Inflammatory macrophage treated with lipopolysaccharide for 4 hours (primary cell): ENCODE measurements at regions not wholly inside any gene's neighbourhood (a gene's known extent, or its start where the extent isn't known, plus 50 kb on each side); places are given as distances from the start of the nearest gene placed in this dataset.
A peak's percentile ranks its signal among the peaks of the same experiment; 100 is the strongest.
"Not testable (repeated sequence)": the region's sequence is repeated elsewhere in the genome, so short reads cannot be mapped to it uniquely, and the experiment has no call there.

Source experiments
- DNase-seq: peaks from one replicate; pipeline ENCODE4 v3.0.0-alpha.2; 2020

DNA sequence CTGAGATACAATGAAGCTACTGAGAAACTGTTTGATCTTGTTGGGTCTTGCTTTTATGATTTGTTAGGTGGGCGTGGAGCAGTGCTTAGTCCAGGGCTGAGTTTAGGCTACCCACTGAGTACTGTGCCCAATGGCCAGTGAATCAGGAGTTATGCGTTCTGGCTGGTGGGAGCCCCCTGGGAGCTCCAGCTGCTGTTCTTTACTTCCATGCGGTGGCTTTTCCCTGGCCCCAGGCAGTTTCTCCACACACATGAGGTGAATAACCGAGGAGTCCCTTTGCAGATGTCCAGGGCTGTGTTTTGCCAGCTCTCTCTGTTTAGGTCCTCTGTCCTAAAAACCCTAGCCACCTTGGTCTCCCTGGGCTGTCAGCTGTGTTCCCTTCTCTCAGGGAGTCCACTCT is 106.5 kb downstream of the KLF13 start:
- no peak for DNase-seq

DNA sequence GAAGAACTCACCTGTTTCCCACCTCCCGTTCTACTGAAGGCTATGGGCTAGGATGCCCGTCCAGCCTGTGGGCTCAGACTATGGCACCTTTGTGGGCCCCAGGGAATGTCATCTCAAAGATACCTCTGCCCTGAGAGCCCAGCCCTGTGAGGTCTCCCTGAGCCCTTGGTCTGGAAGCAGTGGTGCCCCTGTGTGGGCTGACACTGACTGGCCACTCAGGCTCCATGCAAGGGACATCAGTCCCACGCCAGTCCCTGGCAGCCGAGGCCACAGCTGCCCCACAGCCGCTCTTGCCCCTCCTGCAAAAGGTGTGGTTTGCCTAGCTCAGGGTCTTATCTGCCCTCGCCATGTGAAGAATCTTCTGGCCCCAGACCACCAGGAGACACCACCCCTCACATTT is 106.9 kb downstream of the KLF13 start:
- DNase-seq = no peak

DNA sequence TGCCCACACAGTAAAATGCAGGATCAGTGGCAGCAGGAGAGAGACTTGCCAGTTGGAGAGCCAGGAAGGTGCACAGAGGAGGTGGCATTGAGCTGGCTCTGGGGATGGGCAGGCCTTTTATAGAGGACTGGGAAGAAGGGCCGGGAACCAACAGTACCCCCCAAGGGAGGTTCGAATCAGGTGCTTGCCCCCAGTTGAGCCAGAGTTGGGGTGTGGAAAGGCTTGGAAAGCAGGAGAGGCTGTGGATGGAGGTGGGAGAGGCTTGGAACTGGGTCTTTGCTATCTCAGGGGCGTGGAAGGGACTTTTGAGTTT is 107.6 kb downstream of the KLF13 start:
- DNase-seq = no peak

DNA sequence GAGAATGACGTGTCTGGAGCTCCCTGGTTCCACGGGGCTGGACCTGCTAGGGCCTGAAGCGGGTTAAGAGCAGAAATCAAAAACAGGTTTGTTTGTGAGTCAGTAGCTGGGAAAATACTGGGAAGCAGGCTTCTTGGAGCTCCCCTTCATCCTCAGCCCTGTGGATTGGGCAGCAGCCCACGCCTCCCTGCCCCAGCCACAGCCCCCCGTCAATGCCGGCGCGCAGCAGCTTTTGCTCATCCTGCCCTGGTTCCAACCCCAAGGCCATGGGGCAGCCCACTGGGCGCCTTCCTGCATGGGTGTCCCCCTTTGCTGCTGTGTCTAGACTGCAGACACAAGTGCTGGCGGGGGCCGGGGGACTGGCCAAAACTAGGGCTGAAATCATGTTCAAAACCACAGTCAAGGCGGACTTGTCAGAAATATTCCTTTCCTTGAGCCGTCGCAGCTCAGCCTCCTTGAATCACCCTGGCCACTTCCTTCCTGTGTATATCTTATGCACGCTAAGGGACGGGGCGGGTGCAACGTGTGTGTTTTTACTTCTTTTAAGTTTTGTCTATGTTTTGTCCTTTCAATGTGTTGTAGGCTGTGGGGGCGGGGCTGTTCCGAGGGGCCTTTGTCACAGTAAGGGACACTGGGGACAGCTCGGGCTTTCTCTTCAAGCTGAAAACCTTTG is 108.1 kb downstream of the KLF13 start:
- DNase-seq = peak; percentile 93

DNA sequence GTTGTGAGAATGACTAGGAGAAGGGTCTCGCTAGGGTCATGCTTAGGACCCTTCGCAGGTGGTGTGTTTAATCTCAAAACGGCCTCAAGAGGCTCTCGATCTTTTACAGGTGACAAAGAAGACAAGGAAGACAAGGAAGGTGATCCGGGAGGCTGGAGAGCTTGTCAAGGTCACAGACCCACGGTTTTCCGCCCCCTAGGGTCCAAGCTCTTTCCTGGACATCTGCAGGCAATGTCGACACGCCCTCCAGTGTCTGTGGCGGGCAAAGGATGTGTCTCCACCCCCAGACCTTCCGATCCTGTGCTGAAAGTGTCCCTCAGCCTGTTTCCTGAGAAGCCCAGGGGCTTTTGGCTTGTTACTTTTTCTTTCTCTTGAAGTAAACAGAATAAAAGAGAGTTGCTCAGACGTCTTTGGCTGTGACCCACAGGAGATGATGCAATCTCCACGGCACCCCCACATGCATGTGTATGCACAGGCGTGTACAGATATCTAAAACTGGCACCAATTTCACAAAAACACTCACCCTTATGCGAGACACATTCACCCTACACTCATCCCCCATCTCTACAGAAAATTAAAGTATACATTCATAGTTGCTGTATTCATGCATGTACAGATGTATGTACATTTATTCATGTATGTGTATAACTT is 108.8 kb downstream of the KLF13 start:
- peak; percentile 81 for DNase-seq

DNA sequence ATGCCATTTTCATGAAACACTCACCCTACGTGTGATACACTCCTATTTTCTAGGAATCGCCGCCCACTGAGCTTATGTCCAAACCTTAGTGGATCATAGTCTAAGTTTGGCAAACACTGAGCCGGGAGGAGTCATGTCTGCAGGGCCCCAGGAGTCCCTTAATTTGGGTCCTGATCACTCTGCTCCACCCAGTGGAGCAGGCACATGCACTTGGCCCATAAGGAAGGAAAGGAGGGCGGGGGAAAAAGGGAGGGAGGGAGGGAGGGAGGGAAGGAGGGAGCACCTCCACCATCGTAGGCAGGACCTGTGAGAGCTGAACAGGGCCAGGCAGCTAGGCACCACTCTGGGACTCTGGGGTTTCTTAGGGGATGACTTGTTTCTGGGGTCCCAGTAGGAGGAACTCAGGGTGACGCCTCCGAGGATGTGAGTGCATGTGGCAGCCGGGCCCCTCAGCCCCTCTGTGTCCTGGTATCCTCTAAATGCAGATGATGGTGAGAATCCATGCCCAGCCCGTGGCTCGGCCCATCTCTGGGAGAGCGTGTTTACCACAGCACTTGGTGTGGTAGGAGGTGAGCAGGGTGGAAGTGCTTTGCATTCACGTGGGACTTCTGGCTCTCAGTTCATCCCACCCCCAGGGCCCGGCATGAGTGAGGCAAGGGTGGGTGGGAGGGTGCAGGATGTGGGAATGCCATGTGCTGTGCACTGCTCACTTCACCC is 109.4 kb downstream of the KLF13 start:
- peak; percentile 71 for DNase-seq

DNA sequence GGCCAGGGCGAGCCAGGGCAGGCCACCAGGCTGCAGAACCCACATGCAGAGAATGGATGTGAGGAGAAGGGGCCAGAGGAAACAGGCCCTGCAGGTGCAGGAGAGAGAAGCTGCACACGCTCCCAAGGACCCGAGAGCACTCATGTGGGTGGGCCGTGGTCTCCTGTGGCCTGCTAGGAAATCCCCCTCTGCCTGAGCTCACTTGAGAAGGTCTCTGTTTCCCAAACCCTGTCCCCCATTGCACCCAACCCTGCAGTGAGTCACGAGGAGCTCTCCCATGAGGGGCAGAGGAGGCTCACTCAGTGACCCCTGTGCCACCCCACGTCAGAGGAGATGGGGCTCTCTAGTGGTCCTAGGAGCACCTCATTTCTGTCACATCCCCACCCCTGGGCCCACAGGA is 111.1 kb downstream of the KLF13 start:
- no peak for DNase-seq

DNA sequence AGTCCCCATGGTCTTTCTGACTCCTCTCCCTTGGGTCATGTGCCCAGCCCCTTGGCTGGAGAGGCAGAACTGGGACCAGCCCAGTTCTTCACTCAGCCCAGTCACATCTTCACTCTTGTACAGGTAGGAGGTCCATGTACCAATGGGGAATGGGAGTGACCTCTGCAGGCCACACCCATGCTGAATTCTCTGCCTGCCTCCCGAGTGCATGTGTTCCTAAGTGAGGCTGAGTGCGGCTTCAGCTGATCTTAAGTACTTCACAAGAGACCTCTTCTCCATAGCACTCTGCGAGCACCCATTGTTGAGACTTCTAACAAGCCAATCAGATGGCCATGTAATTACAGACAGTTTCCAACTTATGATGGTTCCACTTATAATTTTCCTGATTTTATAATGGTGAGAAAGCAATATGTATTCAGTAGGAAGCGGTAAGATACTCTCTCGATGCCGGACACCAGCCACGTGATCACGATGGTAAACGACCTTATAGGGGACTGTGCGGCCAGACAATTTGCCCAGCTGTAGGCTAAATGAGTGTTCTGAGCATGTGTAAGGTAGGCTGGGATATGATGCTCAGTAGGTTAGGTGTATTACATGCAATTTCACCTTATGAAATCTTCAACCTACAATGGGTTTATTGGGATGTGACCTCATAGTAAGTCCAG is 112.1 kb downstream of the KLF13 start:
- DNase-seq = no peak

DNA sequence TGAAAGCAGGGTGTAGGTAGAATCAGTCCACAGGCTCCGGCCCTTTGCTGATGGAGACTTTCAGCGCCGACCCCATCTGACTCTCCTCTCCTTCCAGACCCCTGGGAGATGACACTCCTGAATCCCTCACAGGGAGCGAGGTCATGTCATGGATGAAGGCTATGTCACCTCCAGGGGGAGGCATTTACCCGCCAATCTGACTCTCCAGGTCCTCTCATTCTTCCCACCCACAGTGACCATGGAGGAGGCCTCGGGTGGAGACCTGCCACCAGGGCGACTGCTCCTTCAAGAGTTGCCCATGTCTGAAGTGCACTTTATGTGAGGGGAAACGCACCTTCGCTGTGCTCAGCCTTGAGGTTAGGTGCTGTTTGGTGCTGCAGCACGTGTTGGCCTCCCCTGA is 112.7 kb downstream of the KLF13 start:
- DNase-seq = peak; percentile 66

DNA sequence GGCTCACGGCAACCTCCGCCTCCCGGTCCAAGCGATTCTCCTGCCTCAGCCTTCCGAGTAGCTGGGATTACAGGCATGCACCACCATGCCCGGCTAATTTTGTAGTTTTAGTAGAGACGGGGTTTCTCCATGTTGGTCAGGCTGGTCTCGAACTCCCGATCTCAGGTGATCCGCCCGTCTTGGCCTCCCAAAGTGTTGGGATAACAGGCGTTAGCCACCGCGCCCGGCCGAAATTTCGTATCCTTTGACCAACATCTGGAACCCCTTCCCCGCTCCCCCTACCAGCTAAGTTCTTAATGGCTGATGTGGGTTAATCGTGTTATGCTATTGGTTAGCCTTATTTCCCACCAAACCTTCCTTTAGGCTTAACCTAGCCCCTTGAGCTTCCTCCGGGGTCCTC is 113.6 kb downstream of the KLF13 start:
- DNase-seq = not testable (repeated sequence)

DNA sequence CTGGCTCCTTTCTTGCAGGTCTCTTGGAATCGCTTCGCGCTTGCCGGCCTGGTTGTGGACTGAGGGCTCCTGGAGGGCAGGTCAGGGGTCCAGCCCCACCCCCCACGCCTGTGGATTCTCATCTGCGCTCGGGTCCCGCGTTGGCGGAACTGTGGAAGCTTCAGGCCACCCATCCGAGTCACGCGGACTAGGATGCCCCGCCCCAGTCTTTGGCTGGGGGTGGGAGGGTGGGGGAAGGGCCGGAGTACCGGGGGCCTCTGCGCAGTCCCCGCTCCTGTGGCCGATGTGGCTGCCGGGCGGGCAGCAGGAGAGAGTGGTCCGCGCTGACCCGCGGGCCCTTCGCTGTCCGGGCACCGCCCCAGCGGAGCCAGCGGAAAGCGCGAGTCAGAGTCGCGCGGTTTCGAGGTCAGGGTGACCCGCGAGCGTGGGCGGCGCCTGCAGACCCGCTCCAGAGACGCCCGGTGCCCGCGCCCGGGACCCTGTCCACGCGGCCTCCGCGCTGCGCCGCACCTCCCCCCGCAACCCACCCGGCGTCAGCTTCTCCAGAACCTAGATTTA is 114.2 kb downstream of the KLF13 start:
- DNase-seq = peak; percentile 82

DNA sequence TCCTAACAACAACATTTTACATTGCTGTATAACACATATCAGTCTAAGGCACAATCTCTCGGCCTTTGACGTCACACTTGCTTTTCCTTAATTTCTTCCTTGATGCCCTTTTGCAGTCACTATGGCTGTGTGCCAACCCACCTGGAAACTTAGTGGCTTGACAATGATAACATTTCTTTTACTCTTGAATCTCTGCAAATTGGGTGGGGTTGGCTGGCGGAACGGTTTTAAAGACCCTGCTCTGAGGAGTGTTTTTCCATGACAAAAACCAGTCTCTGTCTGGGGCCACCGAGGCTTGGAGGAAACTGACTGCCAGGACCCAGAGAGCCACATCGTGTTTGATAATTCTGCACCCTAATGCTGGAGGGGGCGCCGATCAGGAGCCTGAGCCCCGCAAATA is 115.6 kb downstream of the KLF13 start:
- DNase-seq = no peak

DNA sequence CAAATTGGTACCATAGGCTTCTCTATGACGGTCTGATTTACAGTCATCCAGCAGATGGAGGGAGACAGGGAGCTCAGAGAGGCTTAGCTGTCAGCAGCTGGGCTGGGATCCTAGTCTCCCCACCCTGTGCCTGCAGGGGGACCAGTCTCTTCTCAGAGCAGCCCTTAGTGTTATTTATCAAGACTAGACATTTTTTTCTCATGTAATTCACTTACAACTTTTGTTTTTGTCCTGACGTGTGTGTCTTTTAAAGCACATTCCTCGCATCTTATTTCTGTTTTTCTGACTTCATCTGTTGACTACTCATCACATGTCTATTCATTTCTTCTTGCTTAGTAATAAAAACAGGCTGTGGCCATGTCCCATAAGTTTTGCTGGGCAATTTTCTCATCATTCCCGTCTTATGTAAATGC is 116.1 kb downstream of the KLF13 start:
- peak; percentile 88 for DNase-seq

DNA sequence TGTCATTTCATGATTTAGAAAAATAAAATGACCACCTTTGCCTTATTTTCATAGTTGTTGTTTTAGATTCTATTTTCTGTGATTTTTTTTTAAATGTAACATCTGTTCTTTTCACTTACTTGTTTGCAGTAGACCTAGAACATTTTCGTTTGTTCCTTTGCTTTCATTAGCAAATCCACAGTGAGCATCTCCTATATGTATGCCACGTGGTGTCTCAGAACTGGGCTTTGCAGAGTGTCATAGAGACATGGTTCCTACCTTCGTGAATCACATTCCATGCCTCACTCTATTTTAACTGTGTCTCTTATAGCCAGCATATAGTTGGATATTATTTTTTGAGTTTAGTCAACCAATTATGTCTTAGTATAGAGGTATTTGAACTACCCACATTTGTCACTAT is 118.2 kb downstream of the KLF13 start:
- no peak for DNase-seq

DNA sequence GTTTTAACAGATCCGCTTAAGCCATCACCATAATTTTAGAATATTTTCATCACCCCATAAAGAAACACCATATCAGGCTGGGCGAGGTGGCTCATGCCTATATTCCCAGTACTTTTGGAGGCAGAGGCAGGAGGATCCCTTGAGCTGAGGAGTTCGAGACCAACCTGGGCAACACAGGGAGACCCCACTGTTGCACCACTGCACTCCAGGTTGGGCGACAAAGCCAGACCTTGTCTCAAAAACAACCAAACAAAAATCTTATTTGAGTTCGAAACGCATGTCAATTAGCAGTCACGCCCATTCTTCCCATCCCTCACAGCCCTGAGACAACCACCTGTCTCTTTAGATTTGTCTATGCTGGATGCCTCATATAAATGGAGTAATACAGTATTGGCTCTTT is 119.9 kb downstream of the KLF13 start:
- no peak for DNase-seq

DNA sequence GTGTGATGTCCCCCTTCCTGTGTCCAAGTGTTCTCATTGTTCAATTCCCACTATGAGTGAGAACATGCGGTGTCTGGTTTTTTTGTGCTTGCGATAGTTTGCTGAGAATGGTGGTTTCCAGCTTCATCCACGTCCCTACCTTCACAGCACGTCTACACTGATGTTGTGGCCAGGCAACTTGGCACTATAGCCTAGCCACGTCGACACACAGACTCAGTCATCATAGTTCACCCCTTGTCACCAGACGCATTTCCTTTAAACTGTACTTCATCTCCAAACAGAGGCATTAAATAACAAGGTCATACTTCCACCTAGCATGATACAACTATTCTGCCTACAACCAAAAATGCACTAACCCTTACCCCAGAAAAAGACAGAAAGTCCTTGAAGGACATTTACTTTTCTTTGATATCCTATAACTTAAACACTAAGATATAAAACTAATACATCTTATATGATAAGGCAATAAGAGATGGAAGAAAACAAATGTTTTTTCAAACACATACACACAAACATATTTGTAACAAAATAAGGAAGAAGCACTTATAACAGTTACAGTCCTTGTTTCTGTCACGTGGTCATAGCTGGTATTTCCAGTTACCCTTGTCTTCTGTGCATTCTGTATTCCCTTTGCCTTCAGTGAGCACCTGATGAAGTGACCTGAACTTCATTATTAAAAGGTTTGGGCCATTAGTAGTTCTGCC is 121.4 kb downstream of the KLF13 start:
- DNase-seq = peak; percentile 52

DNA sequence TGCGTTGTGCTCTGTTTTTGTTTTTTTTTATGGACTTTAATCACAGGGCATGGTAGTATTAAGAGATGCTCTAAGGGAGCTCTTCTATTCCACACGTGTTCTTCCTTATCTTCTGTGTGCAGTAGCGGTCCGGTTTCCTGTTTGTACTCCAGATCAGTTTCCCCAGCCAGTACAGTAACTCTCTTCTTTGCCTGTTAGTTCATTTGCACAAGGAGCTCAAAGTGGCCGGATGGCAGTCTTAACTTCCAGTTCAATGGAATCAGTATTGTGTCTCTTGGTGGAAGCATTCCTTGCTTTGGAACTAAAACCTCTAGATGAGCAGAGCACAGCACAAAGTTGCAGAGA is 122.0 kb downstream of the KLF13 start:
- no peak for DNase-seq

DNA sequence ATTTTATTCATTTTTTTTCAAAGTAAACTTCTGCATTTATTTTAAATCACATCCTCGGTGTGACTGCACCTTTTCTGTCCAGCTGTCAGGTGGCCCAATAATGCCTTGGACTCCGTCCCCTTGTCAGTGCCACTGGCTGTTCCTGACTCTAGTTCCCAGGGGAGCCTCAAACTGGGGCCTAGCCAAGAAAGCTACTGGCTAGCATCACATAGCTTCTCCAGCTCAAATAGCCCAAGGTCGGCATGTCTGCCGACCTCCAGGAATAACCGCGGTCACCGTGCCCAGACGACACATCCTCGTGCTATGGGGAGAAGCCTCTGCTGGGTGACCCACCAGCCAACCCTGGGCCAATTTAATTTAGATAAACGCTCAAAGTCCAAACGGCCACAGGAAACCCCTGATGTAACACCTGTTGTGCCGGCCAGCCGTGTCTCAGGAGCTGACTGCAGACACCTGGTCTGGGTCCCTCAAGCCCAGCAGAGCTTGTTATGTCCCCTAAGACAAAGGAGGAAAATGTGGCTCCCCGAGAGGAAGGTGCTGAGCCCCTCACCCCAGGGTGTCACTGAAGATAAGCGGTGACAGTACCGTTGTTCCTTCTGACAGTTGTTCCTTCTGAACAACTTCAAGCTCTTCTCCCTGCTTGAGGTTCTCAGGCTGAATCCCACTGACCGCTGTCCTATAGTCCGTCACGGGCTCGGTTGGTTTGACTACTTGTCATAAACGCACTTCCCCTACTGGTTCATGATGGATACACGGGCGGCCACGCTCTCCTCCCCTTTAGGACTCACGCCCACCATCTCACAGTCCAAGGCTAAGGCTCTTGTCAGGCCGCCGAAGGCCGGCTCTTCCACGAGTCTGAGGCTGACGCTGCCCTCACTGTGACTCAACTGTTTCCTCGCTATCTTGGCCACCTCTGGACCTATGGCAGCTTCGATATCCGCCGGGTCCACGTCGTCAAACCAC is 126.2 kb downstream of the KLF13 start:
- no peak for DNase-seq

DNA sequence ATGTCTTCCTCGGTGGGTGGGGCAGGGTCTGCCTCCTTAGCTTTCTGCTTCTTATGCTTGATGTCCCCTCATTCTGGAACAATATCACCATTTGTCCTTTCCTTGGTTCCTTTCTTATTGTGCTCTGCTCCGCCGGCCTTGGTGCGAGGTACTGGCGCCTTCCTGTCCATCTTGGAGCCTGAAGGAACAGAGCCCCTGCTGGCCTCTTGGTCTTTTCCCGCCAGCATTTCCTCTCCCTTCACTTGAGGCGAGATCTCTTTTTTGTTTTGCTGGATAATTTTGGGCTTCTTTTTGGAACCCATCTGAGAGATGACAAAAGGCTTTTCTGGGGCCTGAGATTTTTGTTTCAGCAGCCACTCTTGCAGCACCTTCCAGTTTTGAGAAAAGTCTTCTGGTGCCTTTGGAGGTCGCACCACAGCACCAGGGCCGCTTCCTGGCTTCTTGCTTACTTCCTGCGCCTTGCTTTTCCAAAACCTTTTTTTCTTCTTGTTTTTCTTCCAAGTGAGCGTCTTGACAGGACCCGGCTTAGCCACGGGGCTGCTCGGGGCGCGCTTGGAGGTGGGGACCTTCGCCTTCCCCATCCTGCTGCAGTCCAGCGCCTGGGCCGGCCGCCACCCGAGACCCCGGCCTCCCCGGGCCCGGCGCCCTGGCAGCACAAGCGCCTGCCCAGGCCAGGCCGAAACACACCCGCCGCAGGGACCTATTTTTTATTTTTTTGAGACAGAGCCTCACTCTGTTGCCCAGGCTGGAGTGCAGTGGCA is 127.1 kb downstream of the KLF13 start:
- no peak for DNase-seq

DNA sequence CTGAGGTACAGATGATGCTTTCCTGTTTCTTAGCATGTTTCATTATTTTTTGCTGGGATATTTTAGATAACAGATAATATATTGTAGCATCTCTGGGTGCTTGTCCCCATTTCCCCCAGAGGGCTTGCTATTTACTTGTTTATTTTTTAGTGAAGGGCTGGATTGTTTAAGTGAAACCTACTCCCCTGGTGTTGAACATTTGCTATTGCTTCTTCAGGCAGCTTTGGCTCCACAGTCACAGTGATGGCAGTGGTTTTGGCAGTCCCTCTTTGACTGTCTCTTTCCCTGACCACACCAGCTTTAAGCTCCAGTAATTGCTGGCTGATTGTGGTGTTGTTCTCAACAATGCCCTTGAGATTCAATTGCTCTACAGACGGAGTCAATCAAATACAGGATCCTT is 128.9 kb downstream of the KLF13 start:
- no peak for DNase-seq
